HEK293T (cell line): ENCODE measurements at regions not wholly inside any gene's neighbourhood (a gene's known extent, or its start where the extent isn't known, plus 50 kb on each side); places are given as distances from the start of the nearest gene placed in this dataset.

ENCODE experiments used
- ARNT ChIP-seq: fragments of 450-650 bp; IDR thresholded peaks from 2 replicates; pipeline ENCODE4 v1.6.1; 2017; ENCODE audit warnings: mild to moderate bottlenecking
- ELF4 ChIP-seq: fragments of 450-650 bp; IDR thresholded peaks from 2 replicates; pipeline ENCODE4 v1.6.1; 2017; ENCODE audit warnings: antibody characterized with exemption
- FOXK2 ChIP-seq: fragments of 450-650 bp; IDR thresholded peaks from 2 replicates; pipeline ENCODE4 v1.6.1; 2016; ENCODE audit warnings: mild to moderate bottlenecking
- FOXM1 ChIP-seq: fragments of 450-650 bp; IDR thresholded peaks from 2 replicates; pipeline ENCODE4 v1.6.1; 2017; ENCODE audit warnings: mild to moderate bottlenecking, borderline replicate concordance
- HDGF ChIP-seq: fragments of 450-650 bp; IDR thresholded peaks from 2 replicates; pipeline ENCODE4 v1.6.1; 2017; ENCODE audit warnings: antibody characterized with exemption, borderline replicate concordance
- NFRKB ChIP-seq: fragments of 450-650 bp; IDR thresholded peaks from 2 replicates; pipeline ENCODE4 v1.6.1; 2016; ENCODE audit warnings: mild to moderate bottlenecking, moderate library complexity
- SP1 ChIP-seq: fragments of 450-650 bp; IDR thresholded peaks from 2 replicates; pipeline ENCODE4 v1.6.1; 2017
- SUZ12 ChIP-seq: fragments of 450-650 bp; IDR thresholded peaks from 2 replicates; pipeline ENCODE4 v1.6.1; 2016; ENCODE audit warnings: mild to moderate bottlenecking
- TARDBP ChIP-seq: fragments of 450-650 bp; IDR thresholded peaks from 2 replicates; pipeline ENCODE4 v1.6.1; 2016

DNA sequence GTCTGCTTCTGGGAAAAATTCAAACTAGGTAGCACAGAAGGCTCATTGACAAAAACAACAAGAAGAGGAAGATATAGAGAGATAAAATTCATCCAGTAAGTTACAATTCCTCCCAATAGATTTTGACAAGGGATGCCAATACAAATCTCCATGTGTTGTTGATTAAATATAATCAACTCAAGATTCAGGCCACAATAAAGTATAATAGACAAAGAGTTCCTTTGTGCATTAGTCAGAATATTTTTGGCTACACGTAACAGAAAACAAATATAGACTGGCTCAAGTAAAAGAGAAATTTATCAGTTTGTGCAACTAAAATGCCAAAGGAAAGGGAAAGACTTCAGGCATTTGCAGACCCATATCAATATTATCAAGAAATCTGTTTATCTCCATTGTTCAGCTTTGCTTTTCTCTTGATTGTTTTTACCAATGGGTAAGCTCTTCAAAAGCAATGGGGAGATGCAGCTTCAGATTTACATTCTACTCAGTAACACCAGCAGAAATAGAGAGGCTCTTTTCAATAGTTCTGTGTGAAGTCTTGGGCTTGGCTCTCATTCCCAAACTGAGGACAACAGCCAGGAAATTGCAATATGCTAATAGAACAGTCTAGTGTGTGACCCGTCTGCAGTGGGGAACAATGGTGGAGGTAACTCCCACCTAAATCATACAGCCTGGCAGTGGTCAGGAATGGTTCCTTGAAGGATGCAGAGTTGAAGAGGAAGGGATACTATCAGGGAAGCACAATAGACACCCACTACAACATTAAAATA is 77.6 kb upstream of the PROK2 start:
- TF ChIP-seq FOXK2 (no peak), NFRKB (no peak), ARNT (no peak), FOXM1 (no peak), SP1 (no peak), TARDBP (no peak), SUZ12 (no peak), ELF4 (no peak), HDGF (no peak)
